ENCODE measurements at regions not wholly inside any gene's neighbourhood (a gene's known extent, or its start where the extent isn't known, plus 50 kb on each side); places are given as distances from the start of the nearest gene placed in this dataset.

- no peak overlapping the region for H3K4me3 Mint-ChIP-seq (ENCODE audit: unreplicated experiment)
- no peak overlapping the region for H3K27ac Mint-ChIP-seq (ENCODE audit: unreplicated experiment)
- no peak for TF ChIP-seq CTCF (IDR thresholded peaks at IDR 0.05)
- no peaks in the 10 kb centered on the region for H3K9me3 Mint-ChIP-seq (ENCODE audit: unreplicated experiment)
- peaks cover 2% of the 10 kb centered on the region for H3K4me1 Mint-ChIP-seq (ENCODE audit: unreplicated experiment)
- no peak for DNase-seq (ENCODE audit: extremely low spot score, unreplicated experiment)
- H3K27me3 Mint-ChIP-seq (ENCODE audit: unreplicated experiment), result peaks cover 22% of the 10 kb centered on the region
- no peaks in the 10 kb centered on the region for H3K36me3 Mint-ChIP-seq (ENCODE audit: unreplicated experiment)
These were observed 134.6 kb upstream of the RUNX3 start for GRCh38 chr1:25064465-25065240.

- H3K36me3 Mint-ChIP-seq (ENCODE audit: unreplicated experiment), result no peaks in the 10 kb centered on the region
- no peak for DNase-seq (ENCODE audit: extremely low spot score, unreplicated experiment)
- H3K4me1 Mint-ChIP-seq (ENCODE audit: unreplicated experiment), result peaks cover 2% of the 10 kb centered on the region
- no peak overlapping the region for H3K27ac Mint-ChIP-seq (ENCODE audit: unreplicated experiment)
- no peaks in the 10 kb centered on the region for H3K9me3 Mint-ChIP-seq (ENCODE audit: unreplicated experiment)
- peaks cover 23% of the 10 kb centered on the region for H3K27me3 Mint-ChIP-seq (ENCODE audit: unreplicated experiment)
- no peak for TF ChIP-seq CTCF (IDR thresholded peaks at IDR 0.05)
- no peak overlapping the region for H3K4me3 Mint-ChIP-seq (ENCODE audit: unreplicated experiment)
These were observed 133.7 kb upstream of the RUNX3 start for GRCh38 chr1:25063591-25064416.

GRCh38 chr1:25062621-25063255 is 132.7 kb upstream of the RUNX3 start:
- Mint-ChIP-seq H3K27ac (ENCODE audit: unreplicated experiment) (no peak overlapping the region), H3K36me3 (ENCODE audit: unreplicated experiment) (no peaks in the 10 kb centered on the region), H3K4me1 (ENCODE audit: unreplicated experiment) (peaks cover 2% of the 10 kb centered on the region), H3K27me3 (ENCODE audit: unreplicated experiment) (peaks cover 28% of the 10 kb centered on the region), H3K9me3 (ENCODE audit: unreplicated experiment) (no peaks in the 10 kb centered on the region), H3K4me3 (ENCODE audit: unreplicated experiment) (no peak overlapping the region)
- no peak for TF ChIP-seq CTCF (IDR thresholded peaks at IDR 0.05)
- no peak for DNase-seq (ENCODE audit: extremely low spot score, unreplicated experiment)

- Mint-ChIP-seq H3K4me1 (ENCODE audit: unreplicated experiment) (peaks cover 2% of the 10 kb centered on the region), H3K27ac (ENCODE audit: unreplicated experiment) (no peak overlapping the region), H3K9me3 (ENCODE audit: unreplicated experiment) (no peaks in the 10 kb centered on the region), H3K4me3 (ENCODE audit: unreplicated experiment) (no peak overlapping the region), H3K27me3 (ENCODE audit: unreplicated experiment) (peaks cover 27% of the 10 kb centered on the region), H3K36me3 (ENCODE audit: unreplicated experiment) (no peaks in the 10 kb centered on the region)
- TF ChIP-seq CTCF (IDR thresholded peaks at IDR 0.05), result no peak
- no peak for DNase-seq (ENCODE audit: extremely low spot score, unreplicated experiment)
These were observed 131.4 kb upstream of the RUNX3 start for GRCh38 chr1:25061261-25061995.

Data from osteocyte (in vitro differentiated cells).